HEK293 (cell line): ENCODE measurements at regions not wholly inside any gene's neighbourhood (a gene's known extent, or its start where the extent isn't known, plus 50 kb on each side); places are given as distances from the start of the nearest gene placed in this dataset.

Experiments
- CTCF ChIA-PET: fragments of 350-600 bp; formaldehyde crosslinking; extraction: SDS; loops from one replicate; lab custom pipeline; 2021; ENCODE audit warnings: antibody characterized with exemption; lab: Yijun Ruan, JAX
- POLR2A ChIA-PET: fragments of 300-600 bp; formaldehyde crosslinking; extraction: SDS; loops from one replicate; lab custom pipeline; 2020; ENCODE audit warnings: antibody characterized with exemption, inconsistent platforms; lab: Yijun Ruan, JAX
- H3K27ac ChIP-seq: fragments of 200-500 bp; sonication (Bioruptor generic); 2 replicates; pipeline ENCODE4 v1.5.1; 2014; ENCODE audit warnings: low read depth, low read length, control low read depth, inconsistent platforms; ENCODE audit errors: extremely low read depth
- H3K36me3 ChIP-seq, 2 experiments: fragments of 200-500 bp in 1 of 2; sonication (Bioruptor generic) in 1 of 2; 1 replicate in 1 of 2; 2 replicates in 1 of 2; pipeline ENCODE4 v1.5.1; 2014 to 2017; ENCODE audit warnings: inconsistent platforms in 2 of 2, low read length in 2 of 2; ENCODE audit not compliant: control insufficient read depth in 2 of 2, insufficient read depth in 1 of 2
- H3K4me1 ChIP-seq: fragments of 200-500 bp; sonication (Bioruptor generic); 2 replicates; pipeline ENCODE4 v1.5.1; 2014; ENCODE audit warnings: mild to moderate bottlenecking, low read length, inconsistent platforms; ENCODE audit not compliant: control insufficient read depth, insufficient read depth
- H3K4me3 ChIP-seq: 2 replicates; pipeline ENCODE4 v1.5.1; 2011; ENCODE audit warnings: low read depth, mild to moderate bottlenecking, control low read depth, low read length, moderate library complexity
- H3K9me3 ChIP-seq: fragments of 200-500 bp; sonication (Bioruptor generic); 2 replicates; pipeline ENCODE4 v1.5.1; 2014; ENCODE audit warnings: low read depth, low read length, inconsistent platforms; ENCODE audit not compliant: control insufficient read depth, insufficient read depth
- ATF2 ChIP-seq: fragments of 450-650 bp; formaldehyde crosslinking; IDR thresholded peaks from 2 replicates; pipeline ENCODE4 v1.5.1; 2016; ENCODE audit warnings: missing biosample characterization, missing genetic modification characterization, low read depth
- GFI1B ChIP-seq: fragments of 450-650 bp; formaldehyde crosslinking; IDR thresholded peaks from 2 replicates; pipeline ENCODE4 v1.5.1; 2016; ENCODE audit warnings: missing biosample characterization, missing genetic modification characterization
- HOXD13 ChIP-seq: sonication (generic); formaldehyde crosslinking; IDR thresholded peaks from 2 replicates; pipeline ENCODE4 v1.8.0; 2022; ENCODE audit warnings: missing genetic modification reagents, borderline replicate concordance
- SP3 ChIP-seq: fragments of 450-650 bp; formaldehyde crosslinking; IDR thresholded peaks from 2 replicates; pipeline ENCODE4 v1.5.1; 2016; ENCODE audit warnings: missing biosample characterization, missing genetic modification characterization
- TCF7L2 ChIP-seq: IDR thresholded peaks from 2 replicates; pipeline ENCODE4 v1.6.1; 2011; ENCODE audit warnings: low read depth, mild to moderate bottlenecking, inconsistent platforms, low read length, moderate library complexity, borderline replicate concordance
- ZFP3 ChIP-seq: fragments of 450-650 bp; formaldehyde crosslinking; IDR thresholded peaks from 2 replicates; pipeline ENCODE4 v1.5.1; 2016; ENCODE audit warnings: low read depth, missing biosample characterization, missing genetic modification characterization
- ZNF18 ChIP-seq: fragments of 450-650 bp; formaldehyde crosslinking; IDR thresholded peaks from 2 replicates; pipeline ENCODE4 v1.5.1; 2016; ENCODE audit warnings: missing biosample characterization, missing genetic modification characterization
- ZNF292 ChIP-seq: fragments of 450-650 bp; formaldehyde crosslinking; IDR thresholded peaks from 2 replicates; pipeline ENCODE4 v1.5.1; 2016; ENCODE audit warnings: low read depth, missing biosample characterization, missing genetic modification characterization, borderline replicate concordance
- ZNF350 ChIP-seq: fragments of 450-650 bp; formaldehyde crosslinking; IDR thresholded peaks from 2 replicates; pipeline ENCODE4 v1.5.0; 2017; ENCODE audit warnings: missing biosample characterization, mild to moderate bottlenecking, missing genetic modification characterization
- ZNF362 ChIP-seq: fragments of 450-650 bp; formaldehyde crosslinking; IDR thresholded peaks from 2 replicates; pipeline ENCODE4 v1.5.1; 2016; ENCODE audit warnings: missing biosample characterization, missing genetic modification characterization
- ZNF366 ChIP-seq: fragments of 450-650 bp; formaldehyde crosslinking; conservative IDR thresholded peaks from 2 replicates; pipeline ENCODE4 v1.5.1; 2016; ENCODE audit warnings: missing biosample characterization, missing genetic modification characterization
- ZNF518A ChIP-seq: fragments of 450-650 bp; formaldehyde crosslinking; conservative IDR thresholded peaks from 2 replicates; pipeline ENCODE4 v1.5.1; 2016; ENCODE audit warnings: low read depth, missing biosample characterization, missing genetic modification characterization
- ZNF521 ChIP-seq: fragments of 450-650 bp; formaldehyde crosslinking; IDR thresholded peaks from 2 replicates; pipeline ENCODE4 v1.5.1; 2017; ENCODE audit warnings: missing biosample characterization, mild to moderate bottlenecking, missing genetic modification characterization
- ZNF624 ChIP-seq: fragments of 450-650 bp; formaldehyde crosslinking; IDR thresholded peaks from 2 replicates; pipeline ENCODE4 v1.5.1; 2017; ENCODE audit warnings: missing biosample characterization, missing genetic modification characterization
- ZNF629 ChIP-seq: fragments of 450-650 bp; formaldehyde crosslinking; IDR thresholded peaks from 2 replicates; pipeline ENCODE4 v1.5.1; 2017; ENCODE audit warnings: missing biosample characterization, missing genetic modification characterization
- ZSCAN16 ChIP-seq: fragments of 450-650 bp; formaldehyde crosslinking; IDR thresholded peaks from 2 replicates; pipeline ENCODE4 v1.5.1; 2016; ENCODE audit warnings: missing biosample characterization, missing genetic modification characterization

GRCh38 chr6:16854986-16855385, 93.7 kb upstream of the ATXN1 start:
- CTCF ChIA-PET: interaction anchor here (1.2 to 1.5 kb wide), 2 partner anchors 35 to 110 kb away, joined by 3 to 5 read pairs; no protein-coding TSS in a partner anchor
- POLR2A ChIA-PET: no interaction called here
- H3K9me3 ChIP-seq: no peaks in the 10 kb centered on the region

GRCh38 chr6:16852671-16853070, 91.4 kb upstream of the ATXN1 start:
- H3K4me1 ChIP-seq: peaks cover 33% of the 10 kb centered on the region
- H3K4me3 ChIP-seq: no peak overlapping the region
- TF ChIP-seq ZNF362 (tag by site-specific recombination) (no peak), GFI1B (tag by site-specific recombination) (no peak), ZNF629 (no peak), ZNF624 (tag by site-specific recombination) (no peak), HOXD13 (CRISPR knock-in tag) (no peak), ZNF18 (tag by site-specific recombination) (no peak), ATF2 (no peak), ZNF366 (tag by site-specific recombination) (no peak)
- ChIA-PET CTCF (interaction anchor here (0.6 to 0.9 kb wide), 4 partner anchors 39 to 517 kb away, joined by 3 to 5 read pairs (median 4); no protein-coding TSS in a partner anchor), POLR2A (no interaction called here)
- no peaks in the 10 kb centered on the region for H3K36me3 ChIP-seq
- H3K27ac ChIP-seq: no peak overlapping the region
- no peaks in the 10 kb centered on the region for H3K9me3 ChIP-seq

More at GRCh38 chr6:16854986-16855385, 93.7 kb upstream of the ATXN1 start:
- 0 out of 2 replicates have a peak, but pooled peaks have one; percentile 4 for TF ChIP-seq TCF7L2
- no peak for TF ChIP-seq ZNF292 (tag by site-specific recombination)
- no peak for TF ChIP-seq ZSCAN16 (tag by site-specific recombination)
- no peak for TF ChIP-seq ZNF518A
- no peak for TF ChIP-seq ZNF350
- TF ChIP-seq ZFP3 (tag by site-specific recombination): no peak
- TF ChIP-seq SP3 (tag by site-specific recombination): no peak
- no peak for TF ChIP-seq ZNF521
- Histone ChIP-seq H3K27ac (no peak overlapping the region), H3K4me1 (peaks cover 22% of the 10 kb centered on the region), H3K4me3 (no peak overlapping the region), H3K36me3 (no peaks in the 10 kb centered on the region)
